ENCODE measurements at regions not wholly inside any gene's neighbourhood (a gene's known extent, or its start where the extent isn't known, plus 50 kb on each side); places are given as distances from the start of the nearest gene placed in this dataset.

DNA sequence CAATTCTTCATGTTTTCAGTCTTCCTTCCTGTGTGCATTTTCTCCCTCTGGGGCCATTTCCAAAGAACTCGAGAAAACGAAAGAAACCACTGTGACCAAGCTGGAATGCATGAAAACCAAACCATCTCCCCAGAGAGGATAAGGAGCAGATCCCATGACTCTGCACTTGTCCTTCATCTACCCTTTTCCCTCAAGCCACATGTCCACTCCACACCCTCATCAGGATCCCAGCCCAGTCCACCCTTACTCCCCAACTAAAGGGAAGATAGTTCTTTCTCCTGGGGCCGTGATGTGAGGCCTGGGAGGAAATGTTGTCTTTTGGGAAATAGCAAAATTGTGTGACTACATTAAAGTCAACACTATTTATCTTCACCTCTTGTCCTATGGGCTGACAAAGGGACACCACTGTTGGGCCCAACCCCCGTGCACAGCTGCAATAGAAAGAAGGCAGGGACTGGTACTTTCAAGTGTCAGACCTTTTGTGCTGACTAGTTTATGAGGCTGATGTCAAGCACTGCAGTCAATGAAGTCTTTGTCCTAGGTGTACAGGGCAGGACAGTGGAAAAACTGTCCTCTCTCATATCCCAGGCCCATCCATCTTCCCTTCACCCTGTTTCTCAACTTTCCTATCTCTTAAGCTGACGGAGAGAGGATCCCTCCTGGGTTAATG is 487.1 kb upstream of the NR2F2 start:
- H3K9me3 Mint-ChIP-seq, result no peaks in the 10 kb centered on the region
- ATAC-seq (no peak), DNase-seq (no peak)
- H3K27ac Mint-ChIP-seq, result no peak overlapping the region
- no peaks in the 10 kb centered on the region for H3K27me3 Mint-ChIP-seq
- POLR2A ChIA-PET, result no interaction called here
- H3K4me1 Mint-ChIP-seq (ENCODE audit: low read depth), result peaks cover 26% of the 10 kb centered on the region
- intact Hi-C loops (cut with micrococcal nuclease), result no loop called here
- CTCF ChIA-PET, result no interaction called here
- H3K36me3 Mint-ChIP-seq (ENCODE audit: low read depth), result no peaks in the 10 kb centered on the region
- no peak overlapping the region for H3K4me3 Mint-ChIP-seq
- TF ChIP-seq, protein P1, sequence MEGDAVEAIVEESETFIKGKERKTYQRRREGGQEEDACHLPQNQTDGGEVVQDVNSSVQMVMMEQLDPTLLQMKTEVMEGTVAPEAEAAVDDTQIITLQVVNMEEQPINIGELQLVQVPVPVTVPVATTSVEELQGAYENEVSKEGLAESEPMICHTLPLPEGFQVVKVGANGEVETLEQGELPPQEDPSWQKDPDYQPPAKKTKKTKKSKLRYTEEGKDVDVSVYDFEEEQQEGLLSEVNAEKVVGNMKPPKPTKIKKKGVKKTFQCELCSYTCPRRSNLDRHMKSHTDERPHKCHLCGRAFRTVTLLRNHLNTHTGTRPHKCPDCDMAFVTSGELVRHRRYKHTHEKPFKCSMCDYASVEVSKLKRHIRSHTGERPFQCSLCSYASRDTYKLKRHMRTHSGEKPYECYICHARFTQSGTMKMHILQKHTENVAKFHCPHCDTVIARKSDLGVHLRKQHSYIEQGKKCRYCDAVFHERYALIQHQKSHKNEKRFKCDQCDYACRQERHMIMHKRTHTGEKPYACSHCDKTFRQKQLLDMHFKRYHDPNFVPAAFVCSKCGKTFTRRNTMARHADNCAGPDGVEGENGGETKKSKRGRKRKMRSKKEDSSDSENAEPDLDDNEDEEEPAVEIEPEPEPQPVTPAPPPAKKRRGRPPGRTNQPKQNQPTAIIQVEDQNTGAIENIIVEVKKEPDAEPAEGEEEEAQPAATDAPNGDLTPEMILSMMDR (IDR thresholded peaks at IDR 0.05), result no peak

DNA sequence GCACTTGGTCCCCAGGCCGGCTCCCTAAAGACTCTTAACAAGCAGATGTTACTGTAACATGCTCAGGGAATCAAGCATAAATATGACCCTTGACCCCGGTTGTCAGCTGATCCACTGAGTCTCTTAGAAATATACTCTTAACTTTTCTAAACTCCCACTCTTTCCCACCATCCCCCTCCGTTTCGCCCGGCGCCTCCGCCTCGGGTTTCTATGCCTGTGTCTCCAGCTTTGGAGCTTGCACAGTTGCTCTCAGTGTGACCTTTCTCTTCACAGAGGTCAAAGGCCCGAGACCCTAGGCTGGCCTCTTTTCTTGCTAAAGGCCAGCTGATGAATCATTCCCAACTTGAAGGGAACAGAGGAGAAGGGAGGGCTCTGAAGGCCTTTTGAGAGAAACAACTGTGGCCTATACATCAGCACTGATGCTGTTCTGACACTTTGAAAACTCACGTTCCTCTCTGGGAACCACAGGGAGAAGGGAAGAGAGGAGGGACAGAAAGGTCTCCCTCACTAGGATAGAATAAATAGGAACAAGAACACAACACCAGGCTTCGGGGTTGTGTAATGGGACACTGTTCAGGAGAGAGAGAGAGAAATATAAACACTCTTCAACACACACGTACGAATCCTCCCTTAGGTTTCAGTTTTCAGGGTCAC is 484.5 kb upstream of the NR2F2 start:
- POLR2A ChIA-PET, result no interaction called here
- peaks cover 5% of the 10 kb centered on the region for H3K4me1 Mint-ChIP-seq (ENCODE audit: low read depth)
- DNase-seq (no peak), ATAC-seq (no peak)
- no peak overlapping the region for H3K4me3 Mint-ChIP-seq
- no peak overlapping the region for H3K27ac Mint-ChIP-seq
- intact Hi-C loops (cut with micrococcal nuclease), result no loop called here
- H3K9me3 Mint-ChIP-seq, result no peaks in the 10 kb centered on the region
- CTCF ChIA-PET, result no interaction called here
- H3K36me3 Mint-ChIP-seq (ENCODE audit: low read depth), result no peaks in the 10 kb centered on the region
- TF ChIP-seq, protein P1 (IDR thresholded peaks at IDR 0.05), result no peak
- no peaks in the 10 kb centered on the region for H3K27me3 Mint-ChIP-seq

DNA sequence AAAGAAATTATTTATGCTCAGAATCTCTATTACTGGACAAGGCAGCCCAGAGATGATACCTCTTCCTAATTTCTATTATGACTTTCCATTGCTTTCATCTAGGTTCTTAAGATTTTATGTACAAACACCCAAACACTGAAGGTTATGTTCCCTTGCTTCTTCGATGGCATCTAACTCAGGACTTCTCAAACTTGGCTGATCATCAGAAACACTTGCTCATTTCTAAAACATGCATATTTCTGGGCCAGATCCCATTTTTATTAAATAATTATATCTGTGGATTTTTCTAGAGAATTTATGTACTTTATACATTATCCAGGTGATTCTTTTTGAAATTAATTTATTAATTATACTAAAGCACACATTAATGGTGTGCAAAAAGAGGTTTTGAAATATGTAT is 482.4 kb upstream of the NR2F2 start:
- Mint-ChIP-seq H3K4me1 (ENCODE audit: low read depth) (peaks cover 2% of the 10 kb centered on the region), H3K4me3 (no peak overlapping the region), H3K9me3 (no peaks in the 10 kb centered on the region), H3K36me3 (ENCODE audit: low read depth) (no peaks in the 10 kb centered on the region), H3K27me3 (no peaks in the 10 kb centered on the region), H3K27ac (no peak overlapping the region)
- POLR2A ChIA-PET, result interaction anchor here (0.7 kb wide), 1 partner anchor 213 kb away, joined by 3 read pairs; no protein-coding TSS in a partner anchor
- intact Hi-C loops (cut with micrococcal nuclease), result no loop called here
- TF ChIP-seq, protein P1 (IDR thresholded peaks at IDR 0.05), result no peak
- ATAC-seq, result no peak
- CTCF ChIA-PET, result no interaction called here
- DNase-seq, result no peak

DNA sequence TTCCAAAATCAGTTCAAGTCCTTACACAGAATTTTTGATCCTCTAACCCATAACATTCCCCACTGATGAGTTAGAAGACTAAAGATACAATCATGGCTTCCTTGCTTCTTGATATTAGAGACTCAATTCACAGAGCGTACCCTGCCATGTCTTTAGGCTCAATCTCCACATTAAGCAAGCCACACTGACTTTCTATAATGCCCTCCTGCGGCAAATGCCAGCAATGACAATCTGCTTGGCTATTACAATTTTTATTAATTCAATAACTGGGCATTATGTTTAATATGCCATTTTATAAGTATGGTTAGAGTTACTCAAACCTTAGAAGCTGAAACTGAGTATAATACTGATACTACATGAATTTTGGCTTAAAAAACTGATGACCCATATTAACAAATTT is 479.7 kb upstream of the NR2F2 start:
- Mint-ChIP-seq H3K4me1 (ENCODE audit: low read depth) (no peaks in the 10 kb centered on the region), H3K9me3 (no peaks in the 10 kb centered on the region), H3K36me3 (ENCODE audit: low read depth) (no peaks in the 10 kb centered on the region), H3K27me3 (no peaks in the 10 kb centered on the region), H3K27ac (no peak overlapping the region), H3K4me3 (no peak overlapping the region)
- ATAC-seq (no peak), DNase-seq (no peak)
- TF ChIP-seq, protein P1 (IDR thresholded peaks at IDR 0.05), result no peak
- ChIA-PET CTCF (no interaction called here), POLR2A (no interaction called here)
- intact Hi-C loops (cut with micrococcal nuclease), result no loop called here

DNA sequence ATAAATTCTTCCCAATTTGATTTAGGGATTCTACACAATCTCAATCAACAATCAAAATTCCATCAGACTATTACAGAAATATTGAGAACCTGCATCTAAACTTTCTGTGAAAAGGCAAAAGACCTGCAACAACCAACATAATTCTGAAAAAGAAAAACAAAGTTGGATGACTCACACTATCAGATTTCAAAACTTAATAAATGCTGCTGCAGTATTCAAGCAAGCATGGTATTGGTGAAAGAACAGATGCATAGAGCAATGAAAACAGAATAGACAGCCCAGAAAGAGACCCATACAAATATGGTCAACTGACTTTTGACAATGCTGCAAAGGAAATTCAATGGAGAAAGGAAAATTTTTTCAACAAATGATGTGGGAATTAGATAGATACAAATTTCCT is 477.1 kb upstream of the NR2F2 start:
- Mint-ChIP-seq H3K27me3 (peaks cover 2% of the 10 kb centered on the region), H3K36me3 (ENCODE audit: low read depth) (no peaks in the 10 kb centered on the region), H3K9me3 (no peaks in the 10 kb centered on the region), H3K4me1 (ENCODE audit: low read depth) (no peaks in the 10 kb centered on the region), H3K27ac (no peak overlapping the region), H3K4me3 (no peak overlapping the region)
- DNase-seq, result no peak
- intact Hi-C loops (cut with micrococcal nuclease), result no loop called here
- no peak for ATAC-seq
- ChIA-PET POLR2A (no interaction called here), CTCF (no interaction called here)
- TF ChIP-seq, protein P1 (IDR thresholded peaks at IDR 0.05), result no peak

Data from activated CD8-positive, alpha-beta T cell treated with anti-CD3 and anti-CD28 coated beads for 36 hours (primary cell).